PC-9 (cell line): ENCODE measurements at regions not wholly inside any gene's neighbourhood (a gene's known extent, or its start where the extent isn't known, plus 50 kb on each side); places are given as distances from the start of the nearest gene placed in this dataset.

ENCODE experiments used
- BruUV-seq: library from RNA; stranded (reverse); fragments of 400-500 nt; replicated peaks from 2 replicates; lab custom pipeline; 2021; lab: Mats Ljungman, UMichigan
- CTCF ChIA-PET: fragments of 300-600 bp; sonication (Branson Sonifier 250); formaldehyde crosslinking; loops from one replicate; lab custom pipeline; 2022; ENCODE audit warnings: antibody characterized with exemption; lab: Charles Lee
- POLR2A ChIA-PET: fragments of 300-600 bp; sonication (Branson Sonifier 250); formaldehyde crosslinking; loops from one replicate; lab custom pipeline; 2022; ENCODE audit warnings: antibody characterized with exemption; ENCODE audit not compliant: unreplicated experiment; lab: Charles Lee
- DNase-seq, 2 experiments: peaks; one replicate each; pipeline versions ENCODE4 v3.0.0 to v3.0.0-alpha.2; 2015 to 2022; ENCODE audit warnings: mixed read lengths in 1 of 2
- H2AFZ ChIP-seq: fragments of 200-600 bp; sonication (generic); 2 replicates; pipeline ENCODE4 v1.8.1; 2017; ENCODE audit warnings: antibody characterized with exemption
- H3F3A ChIP-seq: fragments of 200-600 bp; sonication (generic); 2 replicates; pipeline ENCODE4 v1.8.1; 2017; ENCODE audit warnings: antibody characterized with exemption, mild to moderate bottlenecking, low read depth; ENCODE audit not compliant: insufficient read depth
- H3K27ac ChIP-seq: fragments of 200-600 bp; sonication (generic); 2 replicates; pipeline ENCODE4 v1.6.1; 2016; ENCODE audit warnings: mixed run types
- H3K27me3 ChIP-seq: fragments of 200-600 bp; sonication (generic); 2 replicates; pipeline ENCODE4 v1.6.1; 2016; ENCODE audit warnings: low read depth, mixed run types; ENCODE audit not compliant: insufficient read depth
- H3K36me3 ChIP-seq: fragments of 200-600 bp; sonication (generic); 2 replicates; pipeline ENCODE4 v1.6.1; 2016; ENCODE audit warnings: low read depth, mixed run types
- H3K4me1 ChIP-seq: fragments of 200-600 bp; sonication (generic); replicated peaks from 2 replicates; pipeline ENCODE4 v1.6.1; 2016; ENCODE audit warnings: mixed run types; ENCODE audit not compliant: insufficient read depth
- H3K4me2 ChIP-seq: fragments of 200-600 bp; sonication (generic); 2 replicates; pipeline ENCODE4 v1.6.1; 2017; ENCODE audit warnings: mixed run types
- H3K4me3 ChIP-seq: fragments of 200-600 bp; sonication (generic); 2 replicates; pipeline ENCODE4 v1.6.1; 2016; ENCODE audit warnings: mixed run types
- H3K79me2 ChIP-seq: fragments of 200-600 bp; sonication (generic); 2 replicates; pipeline ENCODE4 v1.6.1; 2017; ENCODE audit warnings: low read depth, mixed run types
- H3K9me2 ChIP-seq: fragments of 200-600 bp; sonication (generic); 2 replicates; pipeline ENCODE4 v1.8.1; 2017; ENCODE audit warnings: mild to moderate bottlenecking; ENCODE audit not compliant: insufficient read depth
- H3K9me3 ChIP-seq: fragments of 200-600 bp; sonication (generic); 2 replicates; pipeline ENCODE4 v1.8.1; 2016; ENCODE audit warnings: low read depth; ENCODE audit not compliant: insufficient read depth
- H4K20me1 ChIP-seq: fragments of 200-600 bp; sonication (generic); 2 replicates; pipeline ENCODE4 v1.8.1; 2017; ENCODE audit not compliant: insufficient read depth
- CTCF ChIP-seq: fragments of 200-600 bp; sonication (generic); conservative IDR thresholded peaks from 2 replicates; pipeline ENCODE4 v1.6.1; 2017; ENCODE audit warnings: mixed run types, antibody characterized with exemption, mild to moderate bottlenecking, moderate library complexity
- EZH2 ChIP-seq: fragments of 200-600 bp; sonication (generic); IDR thresholded peaks from 2 replicates; pipeline ENCODE4 v1.8.0; 2017; ENCODE audit warnings: antibody characterized with exemption, low read depth
- intact Hi-C: fragments of 100-400 bp; cut with micrococcal nuclease; formaldehyde crosslinking; loops from one replicate; pipeline ENCODE4 v1.10.0; 2022; ENCODE audit not compliant: unreplicated experiment

- Histone ChIP-seq H4K20me1 (no peaks in the 10 kb centered on the region), H3K4me3 (no peak overlapping the region), H3K27ac (no peak overlapping the region), H3K36me3 (no peaks in the 10 kb centered on the region), H3F3A (no peaks in the 10 kb centered on the region), H3K4me1 (no peaks in the 10 kb centered on the region), H2AFZ (no peak overlapping the region), H3K4me2 (no peak overlapping the region), H3K79me2 (no peaks in the 10 kb centered on the region), H3K27me3 (no peaks in the 10 kb centered on the region), H3K9me3 (no peaks in the 10 kb centered on the region), H3K9me2 (no peaks in the 10 kb centered on the region)
- CTCF ChIA-PET = no interaction called here
- TF ChIP-seq CTCF = no peak
- no peak for TF ChIP-seq EZH2
- intact Hi-C loops = no loop called here
- POLR2A ChIA-PET = no interaction called here
- no peak for DNase-seq
- BruUV-seq = no TSS peak
These were observed 59.1 kb upstream of the GALNT13 start for GRCh38 chr2:153812632-153813031.

DNA sequence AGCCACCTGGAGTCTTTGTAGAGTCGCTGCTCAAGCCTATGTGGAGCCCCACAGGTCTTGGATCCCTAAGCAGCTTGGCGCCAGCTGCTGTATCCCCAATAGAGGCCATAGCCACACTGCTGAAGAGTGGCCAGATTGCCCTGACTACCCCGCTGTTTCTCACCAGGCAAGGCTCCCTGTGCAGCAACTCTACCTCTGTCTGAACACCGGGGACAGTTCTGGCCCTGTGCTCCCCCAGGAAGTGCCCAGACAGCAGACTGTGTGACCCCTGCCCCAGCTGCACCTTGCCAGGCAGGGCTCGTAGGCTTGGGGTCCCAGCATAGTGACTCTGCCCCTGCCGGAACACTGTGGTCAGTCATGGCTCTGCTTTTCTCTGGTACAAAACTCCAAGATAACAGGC lies 53.5 kb upstream of the GALNT13 start:
- H3K4me1 ChIP-seq = no peaks in the 10 kb centered on the region
- no TSS peak for BruUV-seq
- H4K20me1 ChIP-seq = no peaks in the 10 kb centered on the region
- no peaks in the 10 kb centered on the region for H3K27me3 ChIP-seq
- POLR2A ChIA-PET = no interaction called here
- no peak for DNase-seq
- no peaks in the 10 kb centered on the region for H3K9me3 ChIP-seq
- H2AFZ ChIP-seq = no peak overlapping the region
- H3K9me2 ChIP-seq = no peaks in the 10 kb centered on the region
- CTCF ChIA-PET = no interaction called here
- no peak overlapping the region for H3K27ac ChIP-seq
- no peak overlapping the region for H3K4me3 ChIP-seq
- intact Hi-C loops = no loop called here
- no peak overlapping the region for H3K4me2 ChIP-seq
- no peaks in the 10 kb centered on the region for H3K79me2 ChIP-seq
- H3F3A ChIP-seq = no peaks in the 10 kb centered on the region
- H3K36me3 ChIP-seq = no peaks in the 10 kb centered on the region
- TF ChIP-seq EZH2 = no peak
- TF ChIP-seq CTCF = no peak

DNA sequence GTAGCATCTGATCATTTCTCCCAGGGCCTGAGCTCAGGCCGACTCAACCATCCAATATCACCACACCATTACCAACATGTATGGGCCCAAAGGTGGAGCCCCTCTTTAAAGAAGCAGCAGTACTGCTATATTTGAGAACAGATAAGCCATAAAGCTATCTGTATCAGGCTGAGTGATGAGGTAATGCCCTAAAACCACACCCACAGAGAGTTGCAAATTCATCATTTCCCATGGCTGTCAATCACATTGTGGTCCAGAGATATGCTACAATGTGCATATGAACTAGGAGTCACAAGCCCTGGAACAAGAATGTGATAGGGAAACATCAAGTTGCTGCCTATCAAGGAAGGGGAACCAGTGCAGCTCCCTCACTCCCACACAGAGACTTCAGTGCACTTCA lies 52.6 kb upstream of the GALNT13 start:
- Histone ChIP-seq H4K20me1 (no peaks in the 10 kb centered on the region), H3K79me2 (no peaks in the 10 kb centered on the region), H3K4me3 (no peak overlapping the region), H3K4me1 (no peaks in the 10 kb centered on the region), H3K9me2 (no peaks in the 10 kb centered on the region), H2AFZ (no peak overlapping the region), H3K36me3 (no peaks in the 10 kb centered on the region), H3K9me3 (no peaks in the 10 kb centered on the region), H3K4me2 (no peak overlapping the region), H3F3A (no peaks in the 10 kb centered on the region), H3K27me3 (no peaks in the 10 kb centered on the region), H3K27ac (no peak overlapping the region)
- DNase-seq = no peak
- intact Hi-C loops = no loop called here
- TF ChIP-seq CTCF = no peak
- no peak for TF ChIP-seq EZH2
- BruUV-seq = no TSS peak
- CTCF ChIA-PET = no interaction called here
- POLR2A ChIA-PET = no interaction called here
